ENCODE measurements at regions not wholly inside any gene's neighbourhood (a gene's known extent, or its start where the extent isn't known, plus 50 kb on each side); places are given as distances from the start of the nearest gene placed in this dataset.
A peak's percentile ranks its signal among the peaks of the same experiment; 100 is the strongest.

- no peak overlapping the region for H3K9ac ChIP-seq (ENCODE audit: insufficient read depth, low read length)
- no peak overlapping the region for H3K4me2 ChIP-seq (ENCODE audit: extremely low read depth, insufficient read depth, low read length)
- H3K27me3 ChIP-seq (ENCODE audit: control insufficient read depth, insufficient read depth, low read length), result peaks cover 5% of the 10 kb centered on the region
- DNase-seq (ENCODE audit: low read depth in 2 of 2), result no peak
- H3K4me3 ChIP-seq (replicated peaks in 1 of 4; ENCODE audit: control extremely low read depth in 1 of 4, insufficient read depth in 1 of 4, low read depth in 3 of 4, low read length in 4 of 4), result no peak overlapping the region
- H3K4me1 ChIP-seq (ENCODE audit: control insufficient read depth, extremely low read depth, insufficient read depth, low read length), result no peaks in the 10 kb centered on the region
- no peak overlapping the region for H3K27ac ChIP-seq (ENCODE audit: insufficient read depth, low read length)
- TF ChIP-seq EZH2 (IDR thresholded peaks at IDR 0.05; ENCODE audit: low read length, missing control alignments), result no peak
- no peak for TF ChIP-seq CTCF (conservative IDR thresholded peaks at IDR 0.05 in 1 of 2, IDR thresholded peaks at IDR 0.05 in 1 of 2; ENCODE audit: low read depth in 1 of 2, low read length in 2 of 2)
- no peak overlapping the region for H2AFZ ChIP-seq (ENCODE audit: low read length)
- H3K9me3 ChIP-seq (ENCODE audit: control insufficient read depth, insufficient read depth, low read depth, low read length), result no peaks in the 10 kb centered on the region
- no peaks in the 10 kb centered on the region for H3K36me3 ChIP-seq (ENCODE audit: control insufficient read depth, insufficient read depth, low read length)
- H3K79me2 ChIP-seq (ENCODE audit: control insufficient read depth, insufficient read depth, low read length), result no peaks in the 10 kb centered on the region
- H4K20me1 ChIP-seq (ENCODE audit: control insufficient read depth, extremely low read depth, insufficient read depth, low read length), result no peaks in the 10 kb centered on the region
These were observed 138.8 kb downstream of the JCAD start for GRCh38 chr10:29920408-29921070.

- Histone ChIP-seq H3K9me3 (ENCODE audit: control insufficient read depth, insufficient read depth, low read depth, low read length) (no peaks in the 10 kb centered on the region), H3K4me2 (ENCODE audit: extremely low read depth, insufficient read depth, low read length) (no peak overlapping the region), H4K20me1 (ENCODE audit: control insufficient read depth, extremely low read depth, insufficient read depth, low read length) (no peaks in the 10 kb centered on the region), H3K27me3 (ENCODE audit: control insufficient read depth, insufficient read depth, low read length) (peaks cover 3% of the 10 kb centered on the region), H3K27ac (ENCODE audit: insufficient read depth, low read length) (no peak overlapping the region), H3K4me3 (replicated peaks in 1 of 4; ENCODE audit: control extremely low read depth in 1 of 4, insufficient read depth in 1 of 4, low read depth in 3 of 4, low read length in 4 of 4) (no peak overlapping the region), H3K9ac (ENCODE audit: insufficient read depth, low read length) (no peak overlapping the region), H2AFZ (ENCODE audit: low read length) (no peak overlapping the region), H3K79me2 (ENCODE audit: control insufficient read depth, insufficient read depth, low read length) (no peaks in the 10 kb centered on the region), H3K36me3 (ENCODE audit: control insufficient read depth, insufficient read depth, low read length) (no peaks in the 10 kb centered on the region), H3K4me1 (ENCODE audit: control insufficient read depth, extremely low read depth, insufficient read depth, low read length) (no peaks in the 10 kb centered on the region)
- no peak for TF ChIP-seq CTCF (conservative IDR thresholded peaks at IDR 0.05 in 1 of 2, IDR thresholded peaks at IDR 0.05 in 1 of 2; ENCODE audit: low read depth in 1 of 2, low read length in 2 of 2)
- no peak for TF ChIP-seq EZH2 (IDR thresholded peaks at IDR 0.05; ENCODE audit: low read length, missing control alignments)
- DNase-seq (ENCODE audit: low read depth in 2 of 2), result no peak
These were observed 140.6 kb downstream of the JCAD start for GRCh38 chr10:29918623-29919400.

GRCh38 chr10:29917311-29917710 is 142.1 kb downstream of the JCAD start:
- peak in 1 of 2 donors; percentile 21 for DNase-seq (ENCODE audit: low read depth in 2 of 2)
- H2AFZ ChIP-seq (ENCODE audit: low read length), result no peak overlapping the region

More at GRCh38 chr10:29917311-29917710, 142.1 kb downstream of the JCAD start:
- Histone ChIP-seq H3K27ac (ENCODE audit: insufficient read depth, low read length) (no peak overlapping the region), H3K4me1 (ENCODE audit: control insufficient read depth, extremely low read depth, insufficient read depth, low read length) (no peaks in the 10 kb centered on the region), H3K79me2 (ENCODE audit: control insufficient read depth, insufficient read depth, low read length) (no peaks in the 10 kb centered on the region), H3K9ac (ENCODE audit: insufficient read depth, low read length) (no peak overlapping the region), H3K4me2 (ENCODE audit: extremely low read depth, insufficient read depth, low read length) (no peak overlapping the region), H4K20me1 (ENCODE audit: control insufficient read depth, extremely low read depth, insufficient read depth, low read length) (no peaks in the 10 kb centered on the region), H3K36me3 (ENCODE audit: control insufficient read depth, insufficient read depth, low read length) (no peaks in the 10 kb centered on the region), H3K9me3 (ENCODE audit: control insufficient read depth, insufficient read depth, low read depth, low read length) (no peaks in the 10 kb centered on the region), H3K27me3 (ENCODE audit: control insufficient read depth, insufficient read depth, low read length) (no peaks in the 10 kb centered on the region), H3K4me3 (replicated peaks in 1 of 4; ENCODE audit: control extremely low read depth in 1 of 4, insufficient read depth in 1 of 4, low read depth in 3 of 4, low read length in 4 of 4) (no peak overlapping the region)
- TF ChIP-seq CTCF (conservative IDR thresholded peaks at IDR 0.05 in 1 of 2, IDR thresholded peaks at IDR 0.05 in 1 of 2; ENCODE audit: low read depth in 1 of 2, low read length in 2 of 2), result no peak
- TF ChIP-seq EZH2 (IDR thresholded peaks at IDR 0.05; ENCODE audit: low read length, missing control alignments), result no peak

Measured in fibroblast of lung (primary cell).